Liver (tissue), 3 donors: ENCODE measurements at regions not wholly inside any gene's neighbourhood (a gene's known extent, or its start where the extent isn't known, plus 50 kb on each side); places are given as distances from the start of the nearest gene placed in this dataset.

ENCODE experiments used
- CTCF ChIP-seq: fragments of 150-350 bp; IDR thresholded peaks from 2 replicates; pipeline ENCODE4 v1.5.1; 2017; ENCODE audit warnings: improper control_type of control experiment, low read depth, low read length; ENCODE audit not compliant: missing input control
- FOXA1 ChIP-seq: IDR thresholded peaks from 2 replicates; pipeline ENCODE4 v1.6.1; 2016; ENCODE audit warnings: antibody characterized with exemption
- JUND ChIP-seq, 2 donors: IDR thresholded peaks; 2 replicates each; pipeline ENCODE4 v1.6.1; 2016; ENCODE audit warnings: antibody characterized with exemption in 2 of 2
- MAX ChIP-seq: IDR thresholded peaks from 2 replicates; pipeline ENCODE4 v1.6.1; 2016; ENCODE audit warnings: antibody characterized with exemption
- RAD21 ChIP-seq, 2 donors: IDR thresholded peaks; 2 replicates each; pipeline ENCODE4 v1.6.1; 2016; ENCODE audit warnings: antibody characterized with exemption in 2 of 2, mild to moderate bottlenecking in 2 of 2
- TAF1 ChIP-seq: conservative IDR thresholded peaks from 2 replicates; pipeline ENCODE4 v1.6.1; 2016; ENCODE audit warnings: antibody characterized with exemption, mild to moderate bottlenecking
- YY1 ChIP-seq: IDR thresholded peaks from 2 replicates; pipeline ENCODE4 v1.6.1; 2016; ENCODE audit warnings: antibody characterized with exemption, mild to moderate bottlenecking
- ZBTB33 ChIP-seq: IDR thresholded peaks from 2 replicates; pipeline ENCODE4 v1.6.1; 2016; ENCODE audit warnings: antibody characterized with exemption
- TF ChIP-seq, protein P1 (sequence below): IDR thresholded peaks from 2 replicates; pipeline ENCODE4 v1.6.1; 2016; ENCODE audit warnings: antibody characterized with exemption, mild to moderate bottlenecking
- TF ChIP-seq, protein P2 (sequence below): IDR thresholded peaks from 2 replicates; pipeline ENCODE4 v1.6.1; 2016; ENCODE audit warnings: antibody characterized with exemption
- donor health status: healthy.
- donor health status: healthy.

DNA sequence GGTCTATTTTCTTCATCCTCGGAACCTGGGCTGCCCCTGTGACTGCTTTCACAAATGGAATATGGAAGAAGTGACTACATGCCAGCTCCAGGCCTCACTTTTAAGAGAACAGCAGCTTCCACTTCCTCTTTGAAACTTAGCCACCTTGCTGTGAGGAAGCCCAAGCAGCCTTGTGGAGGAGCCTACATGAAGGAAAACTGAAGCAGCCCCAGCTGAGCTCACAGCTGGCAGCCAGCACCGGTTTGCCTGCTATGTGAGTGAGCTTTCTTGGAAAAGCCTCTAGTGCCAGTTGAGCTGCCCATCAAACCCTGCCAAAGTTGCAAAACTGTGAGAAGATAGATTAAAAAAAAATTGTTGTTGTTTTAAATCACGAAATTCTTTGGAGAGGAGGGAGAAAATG lies 498.0 kb upstream of the PROK2 start:
- TF ChIP-seq ZBTB33 = no peak
- no peak for TF ChIP-seq CTCF
- TF ChIP-seq RAD21 (IDR thresholded peaks at IDR 0.05) = no peak
- no peak for TF ChIP-seq JUND (IDR thresholded peaks at IDR 0.05)
- TF ChIP-seq, protein P1, sequence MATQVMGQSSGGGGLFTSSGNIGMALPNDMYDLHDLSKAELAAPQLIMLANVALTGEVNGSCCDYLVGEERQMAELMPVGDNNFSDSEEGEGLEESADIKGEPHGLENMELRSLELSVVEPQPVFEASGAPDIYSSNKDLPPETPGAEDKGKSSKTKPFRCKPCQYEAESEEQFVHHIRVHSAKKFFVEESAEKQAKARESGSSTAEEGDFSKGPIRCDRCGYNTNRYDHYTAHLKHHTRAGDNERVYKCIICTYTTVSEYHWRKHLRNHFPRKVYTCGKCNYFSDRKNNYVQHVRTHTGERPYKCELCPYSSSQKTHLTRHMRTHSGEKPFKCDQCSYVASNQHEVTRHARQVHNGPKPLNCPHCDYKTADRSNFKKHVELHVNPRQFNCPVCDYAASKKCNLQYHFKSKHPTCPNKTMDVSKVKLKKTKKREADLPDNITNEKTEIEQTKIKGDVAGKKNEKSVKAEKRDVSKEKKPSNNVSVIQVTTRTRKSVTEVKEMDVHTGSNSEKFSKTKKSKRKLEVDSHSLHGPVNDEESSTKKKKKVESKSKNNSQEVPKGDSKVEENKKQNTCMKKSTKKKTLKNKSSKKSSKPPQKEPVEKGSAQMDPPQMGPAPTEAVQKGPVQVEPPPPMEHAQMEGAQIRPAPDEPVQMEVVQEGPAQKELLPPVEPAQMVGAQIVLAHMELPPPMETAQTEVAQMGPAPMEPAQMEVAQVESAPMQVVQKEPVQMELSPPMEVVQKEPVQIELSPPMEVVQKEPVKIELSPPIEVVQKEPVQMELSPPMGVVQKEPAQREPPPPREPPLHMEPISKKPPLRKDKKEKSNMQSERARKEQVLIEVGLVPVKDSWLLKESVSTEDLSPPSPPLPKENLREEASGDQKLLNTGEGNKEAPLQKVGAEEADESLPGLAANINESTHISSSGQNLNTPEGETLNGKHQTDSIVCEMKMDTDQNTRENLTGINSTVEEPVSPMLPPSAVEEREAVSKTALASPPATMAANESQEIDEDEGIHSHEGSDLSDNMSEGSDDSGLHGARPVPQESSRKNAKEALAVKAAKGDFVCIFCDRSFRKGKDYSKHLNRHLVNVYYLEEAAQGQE = no peak
- TF ChIP-seq TAF1 = no peak
- TF ChIP-seq, protein P2, sequence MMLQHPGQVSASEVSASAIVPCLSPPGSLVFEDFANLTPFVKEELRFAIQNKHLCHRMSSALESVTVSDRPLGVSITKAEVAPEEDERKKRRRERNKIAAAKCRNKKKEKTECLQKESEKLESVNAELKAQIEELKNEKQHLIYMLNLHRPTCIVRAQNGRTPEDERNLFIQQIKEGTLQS = no peak
- TF ChIP-seq FOXA1 = no peak
- no peak for TF ChIP-seq MAX
- TF ChIP-seq YY1 = no peak
